ENCODE measurements at regions not wholly inside any gene's neighbourhood (a gene's known extent, or its start where the extent isn't known, plus 50 kb on each side); places are given as distances from the start of the nearest gene placed in this dataset.

GRCh38 chr16:5379954-5380353 lies 282.4 kb upstream of the EEF2KMT start:
- no peak for DNase-seq (ENCODE audit: low spot score)

- no peak for DNase-seq (ENCODE audit: low spot score)
Observed at GRCh38 chr16:5378531-5378930, 280.9 kb upstream of the EEF2KMT start.

- no peak for DNase-seq (ENCODE audit: low spot score)
Observed at GRCh38 chr16:5377280-5377898, 279.8 kb upstream of the EEF2KMT start.

- no peak for DNase-seq (ENCODE audit: low spot score)
Observed at GRCh38 chr16:5374184-5374583, 276.6 kb upstream of the EEF2KMT start.

- DNase-seq (ENCODE audit: low spot score): no peak
Observed at GRCh38 chr16:5367951-5368350, 270.4 kb upstream of the EEF2KMT start.

- no peak for DNase-seq (ENCODE audit: low spot score)
Observed at GRCh38 chr16:5366126-5366525, 268.5 kb upstream of the EEF2KMT start.

GRCh38 chr16:5364186-5364585 lies 266.6 kb upstream of the EEF2KMT start:
- no peak for DNase-seq (ENCODE audit: low spot score)

- DNase-seq (ENCODE audit: low spot score): no peak
Observed at GRCh38 chr16:5361322-5361721, 263.7 kb upstream of the EEF2KMT start.

GRCh38 chr16:5354645-5355044 lies 257.1 kb upstream of the EEF2KMT start:
- no peak for DNase-seq (ENCODE audit: low spot score)

- DNase-seq (ENCODE audit: low spot score): no peak
Observed at GRCh38 chr16:5349670-5350517, 252.3 kb upstream of the EEF2KMT start.

GRCh38 chr16:5349101-5349500 lies 251.5 kb upstream of the EEF2KMT start:
- no peak for DNase-seq (ENCODE audit: low spot score)

- DNase-seq (ENCODE audit: low spot score): no peak
Observed at GRCh38 chr16:5347561-5347960, 250.0 kb upstream of the EEF2KMT start.

- no peak for DNase-seq (ENCODE audit: low spot score)
Observed at GRCh38 chr16:5336941-5337340, 239.3 kb upstream of the EEF2KMT start.

- DNase-seq (ENCODE audit: low spot score): no peak
Observed at GRCh38 chr16:5333991-5334390, 236.4 kb upstream of the EEF2KMT start.

- DNase-seq (ENCODE audit: low spot score): no peak
Observed at GRCh38 chr16:5333126-5333525, 235.5 kb upstream of the EEF2KMT start.

- no peak for DNase-seq (ENCODE audit: low spot score)
Observed at GRCh38 chr16:5330058-5330457, 232.5 kb upstream of the EEF2KMT start.

GRCh38 chr16:5328546-5328945 lies 231.0 kb upstream of the EEF2KMT start:
- DNase-seq (ENCODE audit: low spot score): no peak

- no peak for DNase-seq (ENCODE audit: low spot score)
Observed at GRCh38 chr16:5326395-5326794, 228.8 kb upstream of the EEF2KMT start.

- DNase-seq (ENCODE audit: low spot score): no peak
Observed at GRCh38 chr16:5325932-5326331, 228.3 kb upstream of the EEF2KMT start.

- DNase-seq (ENCODE audit: low spot score): no peak
Observed at GRCh38 chr16:5323284-5324141, 225.9 kb upstream of the EEF2KMT start.

GRCh38 chr16:5321930-5322329 lies 224.3 kb upstream of the EEF2KMT start:
- peak; percentile 8 for DNase-seq (ENCODE audit: low spot score)

- DNase-seq (ENCODE audit: low spot score): no peak
Observed at GRCh38 chr16:5319799-5320198, 222.2 kb upstream of the EEF2KMT start.

GRCh38 chr16:5315914-5316313 lies 218.3 kb upstream of the EEF2KMT start:
- DNase-seq (ENCODE audit: low spot score): no peak
